ENCODE measurements at regions not wholly inside any gene's neighbourhood (a gene's known extent, or its start where the extent isn't known, plus 50 kb on each side); places are given as distances from the start of the nearest gene placed in this dataset.

- Histone ChIP-seq H3K36me3 (no peaks in the 10 kb centered on the region), H3K4me1 (no peaks in the 10 kb centered on the region), H3K9me3 (no peaks in the 10 kb centered on the region), H3K27me3 (no peaks in the 10 kb centered on the region), H3K4me3 (no peak overlapping the region), H3K27ac (no peak overlapping the region)
- intact Hi-C loops (cut with DNase I), result no loop called here
- ATAC-seq (no peak), DNase-seq (no peak)
- WGBS, 4 donors, result 50 to 65% (median 63%) methylated on average over 3 of the region's 3 CpGs
- no peak for TF ChIP-seq CTCF (IDR thresholded peaks at IDR 0.05)
- no peak for TF ChIP-seq POLR2A (IDR thresholded peaks at IDR 0.05)
Observed at GRCh38 chr4:144298519-144298918, 158.0 kb upstream of the GYPA start.

GRCh38 chr4:144300616-144301015 is 160.1 kb upstream of the GYPA start:
- Histone ChIP-seq H3K27ac (no peak overlapping the region), H3K9me3 (no peaks in the 10 kb centered on the region), H3K36me3 (no peaks in the 10 kb centered on the region), H3K27me3 (no peaks in the 10 kb centered on the region), H3K4me1 (no peaks in the 10 kb centered on the region), H3K4me3 (no peak overlapping the region)
- 63 to 74% (median 72%) methylated on average over 2 of the region's 2 CpGs for WGBS, 4 donors
- TF ChIP-seq CTCF (IDR thresholded peaks at IDR 0.05), result no peak
- TF ChIP-seq POLR2A (IDR thresholded peaks at IDR 0.05), result no peak
- DNase-seq (no peak), ATAC-seq (no peak)
- intact Hi-C loops (cut with DNase I), result no loop called here

GRCh38 chr4:144302704-144303536 is 162.4 kb upstream of the GYPA start:
- TF ChIP-seq CTCF (IDR thresholded peaks at IDR 0.05) (no peak), POLR2A (IDR thresholded peaks at IDR 0.05) (no peak)
- ATAC-seq (no peak), DNase-seq (no peak)
- H3K4me1 ChIP-seq, result no peaks in the 10 kb centered on the region
- 51 to 59% (median 55%) methylated on average over 7 of the region's 7 CpGs for WGBS, 4 donors
- H3K4me3 ChIP-seq, result no peak overlapping the region
- H3K27ac ChIP-seq, result no peak overlapping the region
- peaks cover 0 to 2% (median 0%) of the 10 kb centered on the region in 12 donors for H3K9me3 ChIP-seq
- H3K27me3 ChIP-seq, result no peaks in the 10 kb centered on the region
- intact Hi-C loops (cut with DNase I), result no loop called here
- no peaks in the 10 kb centered on the region for H3K36me3 ChIP-seq

- ATAC-seq (no peak), DNase-seq (no peak)
- WGBS, 4 donors, result 69 to 84% (median 77%) methylated on average over 2 of the region's 2 CpGs
- intact Hi-C loops (cut with DNase I), result no loop called here
- no peaks in the 10 kb centered on the region for H3K4me1 ChIP-seq
- H3K27ac ChIP-seq, result no peak overlapping the region
- TF ChIP-seq POLR2A (IDR thresholded peaks at IDR 0.05) (no peak), CTCF (IDR thresholded peaks at IDR 0.05) (no peak)
- peaks cover 0 to 4% (median 0%) of the 10 kb centered on the region in 12 donors for H3K9me3 ChIP-seq
- no peaks in the 10 kb centered on the region for H3K27me3 ChIP-seq
- no peak overlapping the region for H3K4me3 ChIP-seq
- H3K36me3 ChIP-seq, result no peaks in the 10 kb centered on the region
Observed at GRCh38 chr4:144304025-144304424, 163.5 kb upstream of the GYPA start.
